CD4-positive, alpha-beta T cell treated with Interferon gamma for 1 hour (primary cell): ENCODE measurements at regions not wholly inside any gene's neighbourhood (a gene's known extent, or its start where the extent isn't known, plus 50 kb on each side); places are given as distances from the start of the nearest gene placed in this dataset.

Source experiments
- DNase-seq: peaks from one replicate; pipeline ENCODE4 v3.0.0-alpha.2; 2020

DNA sequence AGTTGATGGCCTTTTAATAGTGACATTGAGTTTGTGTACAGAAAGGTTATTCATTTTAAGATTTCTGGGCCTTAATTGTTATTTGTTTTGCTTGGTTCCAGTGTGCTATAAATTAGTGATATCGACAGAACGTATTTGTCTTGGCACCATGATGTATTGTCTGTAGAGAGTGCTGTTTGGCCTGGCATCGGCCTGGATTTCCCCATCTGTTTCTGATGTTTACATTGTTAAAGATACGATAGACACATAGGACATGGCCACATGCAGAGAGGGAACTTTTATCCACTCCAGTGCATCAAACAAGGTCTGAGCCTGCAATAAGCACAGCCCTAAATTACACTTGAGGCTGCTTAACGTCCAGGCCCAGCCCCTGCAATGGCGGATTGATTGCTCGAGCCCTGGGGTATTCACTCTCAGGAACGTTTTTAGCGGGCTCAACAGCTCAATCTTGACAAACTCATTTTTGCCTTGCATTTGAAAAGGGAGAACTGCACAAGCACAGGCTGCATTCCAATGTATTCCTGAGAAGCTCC, 144.7 kb downstream of the SLC4A3 start:
- no peak for DNase-seq

GRCh38 chr2:219772697-219773096, 145.3 kb downstream of the SLC4A3 start:
- no peak for DNase-seq

GRCh38 chr2:219775506-219775905, 148.1 kb downstream of the SLC4A3 start:
- DNase-seq: no peak

DNA sequence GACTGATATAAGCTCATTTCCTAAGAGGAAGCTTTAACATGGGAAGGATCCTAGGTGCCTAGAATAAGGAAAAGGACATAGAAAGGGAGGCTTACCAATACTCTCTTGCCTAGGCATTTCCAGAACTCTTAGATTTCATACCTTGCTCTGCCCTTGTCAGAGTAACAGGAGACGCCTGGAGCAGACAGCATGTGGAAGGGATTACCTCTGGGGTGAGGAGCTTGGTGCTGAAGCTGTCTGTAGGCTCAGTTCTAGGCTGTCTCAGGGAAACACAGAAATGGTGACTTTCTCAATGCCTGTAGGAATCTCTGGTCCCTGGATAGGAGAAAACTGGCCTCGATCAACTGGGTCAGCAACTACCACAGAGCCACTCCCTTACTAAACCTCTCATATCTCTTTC, 150.0 kb downstream of the SLC4A3 start:
- no peak for DNase-seq

DNA sequence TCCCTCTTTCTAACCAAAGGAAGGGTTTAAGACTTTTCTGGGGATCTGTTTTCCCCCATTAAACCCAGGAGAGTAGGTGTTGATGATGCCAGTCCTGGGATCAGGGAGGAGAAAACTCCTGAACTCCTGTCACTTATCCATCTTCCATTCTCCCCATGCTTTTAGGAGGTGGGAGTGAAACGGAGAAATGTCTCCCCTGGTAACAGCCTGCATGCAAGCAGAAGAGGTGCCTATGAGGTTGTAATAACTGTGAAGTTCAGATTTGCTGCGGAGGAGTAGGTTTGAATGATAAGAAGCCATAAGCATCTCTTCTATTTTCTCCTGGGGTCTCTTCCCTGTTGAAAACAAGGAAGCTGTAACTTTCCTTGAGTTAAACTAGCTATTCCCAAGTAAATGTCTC, 150.8 kb downstream of the SLC4A3 start:
- DNase-seq: no peak

- no peak for DNase-seq
Observed at GRCh38 chr2:219782737-219783348, 155.4 kb downstream of the SLC4A3 start.

DNA sequence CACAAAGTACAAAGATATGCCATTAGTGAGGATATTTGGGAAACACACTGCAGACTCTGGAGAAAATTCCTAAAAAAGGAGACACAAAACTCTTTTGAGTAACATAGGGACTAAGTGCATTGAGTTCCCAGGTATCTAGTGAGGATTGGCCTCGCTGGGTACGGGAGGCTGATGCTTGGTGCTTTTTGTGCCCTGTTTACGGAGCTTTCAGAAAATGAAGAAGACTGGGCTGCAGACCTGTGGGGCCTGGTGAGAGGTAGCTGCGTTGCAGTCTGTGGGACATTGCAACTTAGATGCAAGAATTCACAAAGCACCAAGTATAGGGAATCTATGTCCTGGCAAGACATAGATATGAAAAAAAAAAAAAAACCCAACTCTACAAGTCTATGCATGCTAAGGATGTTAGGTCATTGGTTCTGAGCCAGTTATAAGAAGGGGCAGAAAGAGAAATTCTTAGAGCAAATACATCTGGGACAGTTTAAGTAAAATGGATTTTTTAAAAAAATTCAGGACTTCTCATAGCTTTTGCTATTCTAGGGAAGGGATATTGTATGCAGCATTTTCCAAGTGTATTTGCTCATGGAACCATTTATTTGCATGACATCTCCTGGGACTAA, 156.0 kb downstream of the SLC4A3 start:
- no peak for DNase-seq

GRCh38 chr2:219784178-219784577, 156.7 kb downstream of the SLC4A3 start:
- DNase-seq: no peak

DNA sequence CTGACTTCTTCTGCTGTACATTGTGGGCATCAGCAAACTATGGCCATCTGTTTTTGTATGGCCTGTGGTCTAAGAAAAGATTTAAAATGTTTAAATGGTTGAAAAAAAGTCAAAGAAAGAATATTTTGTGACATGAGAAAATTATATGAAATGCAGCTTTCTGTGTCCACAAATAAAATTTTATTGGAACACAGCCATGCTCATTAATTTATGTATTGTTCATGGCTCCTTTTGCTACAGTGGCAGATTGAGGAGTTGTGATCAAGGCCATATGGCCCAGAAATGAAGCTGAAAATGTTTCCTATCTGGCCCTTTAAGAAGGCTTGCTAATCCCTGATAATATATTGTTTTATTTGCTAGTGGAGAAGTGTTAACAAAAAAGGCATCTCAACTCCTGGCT, 162.0 kb downstream of the SLC4A3 start:
- no peak for DNase-seq

GRCh38 chr2:219792446-219792845, 165.0 kb downstream of the SLC4A3 start:
- DNase-seq: no peak

DNA sequence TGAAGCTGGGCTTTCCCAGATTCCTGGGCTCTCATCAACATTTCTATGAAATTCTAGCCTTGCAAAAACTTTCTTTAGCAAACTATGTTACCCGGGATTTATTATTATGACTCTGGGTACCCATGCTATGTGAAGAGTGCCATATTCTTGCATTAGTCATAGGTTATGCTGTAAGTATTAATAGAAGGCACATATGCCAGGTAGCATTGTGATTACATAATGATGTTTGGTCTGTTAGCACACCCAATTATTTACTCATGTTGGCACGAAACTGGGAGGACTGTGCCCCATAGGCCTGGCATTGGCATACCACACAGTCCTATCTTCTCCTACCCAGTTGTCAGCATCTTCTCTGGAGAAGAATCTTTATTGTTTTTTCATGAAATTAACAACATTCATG, 171.0 kb downstream of the SLC4A3 start:
- DNase-seq: no peak

DNA sequence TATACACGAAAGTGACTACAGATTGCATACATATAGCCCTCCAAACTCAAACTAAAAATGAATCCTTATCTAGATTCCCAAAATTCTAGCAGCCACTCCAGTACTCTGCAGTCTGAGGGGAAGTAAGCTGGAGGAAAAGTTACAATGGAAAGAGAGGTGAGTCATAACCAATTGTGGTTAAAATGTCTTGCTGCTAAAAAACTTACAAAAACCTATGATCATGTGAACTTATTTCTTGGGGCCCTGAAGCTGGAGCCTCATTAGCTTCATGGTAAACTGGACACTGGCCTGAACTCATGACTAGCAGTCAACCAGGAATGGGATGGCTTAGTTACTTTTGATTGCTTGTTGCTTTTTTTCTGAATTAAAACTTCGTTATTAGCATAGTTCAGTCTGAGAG, 175.9 kb downstream of the SLC4A3 start:
- no peak for DNase-seq

DNA sequence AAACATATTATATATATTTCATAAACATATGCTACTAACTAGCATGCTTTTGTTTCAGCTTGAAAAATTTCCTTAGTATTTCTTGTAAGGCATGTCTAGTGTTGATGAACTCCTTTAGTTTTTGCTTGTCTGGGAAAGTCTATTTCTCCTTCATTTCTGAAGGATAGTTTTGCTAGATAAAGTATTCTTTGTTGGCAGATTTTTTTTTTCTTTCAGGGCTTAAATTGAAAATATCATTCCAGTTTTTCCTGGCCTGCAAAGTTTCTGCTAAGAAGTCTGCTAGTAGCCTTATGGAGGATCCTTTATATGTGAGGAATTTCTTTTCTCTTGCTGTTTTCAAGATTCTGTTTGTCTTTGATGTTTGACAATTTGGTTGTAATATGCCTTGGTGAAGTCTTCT, 183.5 kb downstream of the SLC4A3 start:
- no peak for DNase-seq

DNA sequence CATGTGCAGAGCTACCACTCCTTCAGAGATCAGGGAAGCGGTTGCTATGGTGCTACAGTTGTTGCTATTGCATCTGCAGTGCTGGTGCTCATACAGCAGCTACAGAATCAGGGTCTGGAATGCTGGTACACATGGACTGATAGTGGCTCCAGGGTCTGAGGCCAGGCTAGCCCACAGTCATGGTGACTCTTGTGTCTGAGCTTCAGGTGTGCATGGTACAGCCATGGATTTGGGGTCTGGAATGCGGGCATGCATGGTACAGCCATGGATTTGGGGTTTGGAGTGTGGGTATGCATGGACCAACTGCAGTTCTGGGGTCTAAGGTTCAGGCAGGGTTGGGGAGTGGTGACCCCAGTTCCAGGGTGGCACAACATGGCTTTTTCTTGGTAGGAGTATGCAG, 185.2 kb downstream of the SLC4A3 start:
- DNase-seq: no peak

DNA sequence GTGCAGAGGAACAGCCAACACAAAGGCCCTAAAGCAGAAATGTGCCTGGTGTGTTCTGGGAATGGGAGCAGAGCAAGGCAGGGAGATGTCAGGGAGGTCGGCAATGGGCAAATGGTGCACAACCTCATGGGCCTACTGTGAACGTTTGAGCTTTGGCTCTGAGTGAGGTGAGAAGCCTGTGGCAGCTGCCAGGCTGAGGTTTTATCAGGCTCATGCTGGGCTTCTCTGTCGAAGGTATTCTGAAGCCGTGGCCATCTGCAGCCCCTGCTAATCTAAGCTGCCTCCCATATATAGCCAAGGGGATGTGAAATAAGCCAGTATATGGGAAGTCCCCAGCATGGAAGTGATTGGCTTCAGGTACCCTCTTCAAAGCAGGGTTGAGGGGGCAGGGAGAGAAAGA, 193.3 kb downstream of the SLC4A3 start:
- no peak for DNase-seq

GRCh38 chr2:219823574-219823973, 196.1 kb downstream of the SLC4A3 start:
- no peak for DNase-seq

DNA sequence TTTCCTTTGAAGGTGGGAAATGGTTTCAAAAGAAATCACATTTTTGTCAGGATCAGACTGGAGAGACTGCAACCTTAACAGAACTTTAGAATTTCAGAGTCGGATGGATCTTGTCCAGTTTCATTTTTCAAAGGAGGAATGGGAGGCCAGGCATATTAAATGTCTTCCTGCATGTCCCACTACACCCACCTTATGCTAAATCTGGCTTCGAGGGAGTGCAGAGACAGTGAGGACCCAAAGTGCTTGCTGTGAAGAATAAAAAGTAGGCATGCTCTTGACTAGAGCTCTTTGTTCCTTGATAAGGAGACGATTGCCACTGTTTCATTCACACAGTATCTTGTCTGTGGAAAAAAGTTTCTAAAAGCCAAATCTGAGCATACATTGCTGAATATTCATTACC, 197.6 kb downstream of the SLC4A3 start:
- DNase-seq: no peak

DNA sequence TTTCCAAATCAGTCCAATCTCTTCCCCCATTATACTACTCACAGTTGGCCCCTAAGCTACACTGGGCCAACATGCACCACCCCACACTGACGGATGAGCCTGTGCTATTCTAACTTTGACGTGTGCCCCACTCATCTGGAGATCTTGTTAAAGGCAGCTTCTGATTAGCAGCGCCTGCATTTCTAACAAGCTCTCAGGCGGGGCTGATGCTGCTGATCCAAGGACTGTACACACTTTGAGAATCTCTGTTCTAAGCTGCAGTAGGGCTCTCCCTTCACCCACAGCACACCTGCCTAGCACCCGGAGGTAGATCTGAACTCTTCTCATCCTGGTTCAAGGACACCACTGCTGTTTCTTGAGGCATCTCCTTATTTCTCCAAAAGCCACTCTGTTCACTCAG, 200.7 kb downstream of the SLC4A3 start:
- DNase-seq: no peak

- DNase-seq: no peak
Observed at GRCh38 chr2:219829667-219830352, 202.4 kb downstream of the SLC4A3 start.

DNA sequence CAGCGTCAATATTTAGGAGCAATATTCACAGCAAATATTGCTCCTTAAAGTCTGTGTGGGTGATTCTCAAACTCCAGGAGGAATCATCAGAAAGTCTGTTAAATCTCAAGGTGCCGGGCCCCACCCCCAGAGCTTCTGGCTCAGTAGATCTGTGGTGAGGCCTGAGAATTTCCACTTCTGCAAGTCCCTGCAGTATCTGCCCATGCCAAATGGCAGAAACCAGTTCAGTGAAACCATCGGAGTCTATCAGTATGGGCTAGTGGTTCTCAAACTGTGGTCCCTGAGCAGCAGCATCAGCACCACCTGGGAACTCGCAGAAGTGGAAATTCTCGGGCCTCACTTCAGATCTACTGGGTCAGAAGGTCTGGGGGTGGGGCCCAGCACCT, 202.9 kb downstream of the SLC4A3 start:
- no peak for DNase-seq

DNA sequence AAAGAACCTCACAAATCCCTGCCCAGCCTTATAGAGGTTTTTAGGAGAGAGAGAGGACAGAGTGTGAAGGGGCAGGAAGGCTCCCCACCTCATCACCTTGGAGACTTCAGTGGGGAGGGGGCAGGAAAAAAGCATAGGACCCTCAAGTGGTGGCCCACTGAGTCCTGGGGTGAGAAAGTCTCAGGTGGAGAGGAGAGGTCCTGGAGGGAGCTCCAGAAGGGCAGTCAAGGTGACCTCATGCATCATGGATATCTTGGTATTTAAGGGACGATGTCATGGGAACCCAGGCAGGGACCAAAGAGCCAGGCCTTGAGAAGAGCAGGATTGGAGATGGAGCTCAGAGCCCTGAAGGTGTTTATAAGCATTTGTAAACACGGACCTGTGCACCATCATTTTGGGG, 204.5 kb downstream of the SLC4A3 start:
- DNase-seq: no peak

DNA sequence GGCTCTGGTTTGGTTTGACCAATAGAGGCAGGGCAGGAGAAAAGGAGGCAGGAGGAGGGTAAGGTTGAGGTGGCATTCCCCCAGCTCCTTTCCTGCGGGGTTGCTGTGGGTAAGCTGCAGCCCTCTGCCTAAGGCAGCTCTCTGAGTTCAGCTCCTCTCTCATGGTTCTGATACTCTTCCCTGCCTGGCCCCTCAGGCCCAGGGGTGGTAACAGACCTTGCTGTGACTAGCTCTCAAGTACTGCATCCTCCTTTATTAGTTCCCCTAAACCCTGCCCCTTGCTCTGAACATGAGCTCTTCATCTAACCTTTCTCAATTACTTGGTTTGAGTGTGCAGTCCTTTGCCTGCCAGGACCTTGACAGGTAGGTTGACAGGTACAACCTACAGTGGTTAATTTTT, 205.5 kb downstream of the SLC4A3 start:
- no peak for DNase-seq

- no peak for DNase-seq
Observed at GRCh38 chr2:219835493-219835892, 208.1 kb downstream of the SLC4A3 start.

GRCh38 chr2:219836647-219837177, 209.3 kb downstream of the SLC4A3 start:
- no peak for DNase-seq
